ENCODE measurements at regions not wholly inside any gene's neighbourhood (a gene's known extent, or its start where the extent isn't known, plus 50 kb on each side); places are given as distances from the start of the nearest gene placed in this dataset.

DNA sequence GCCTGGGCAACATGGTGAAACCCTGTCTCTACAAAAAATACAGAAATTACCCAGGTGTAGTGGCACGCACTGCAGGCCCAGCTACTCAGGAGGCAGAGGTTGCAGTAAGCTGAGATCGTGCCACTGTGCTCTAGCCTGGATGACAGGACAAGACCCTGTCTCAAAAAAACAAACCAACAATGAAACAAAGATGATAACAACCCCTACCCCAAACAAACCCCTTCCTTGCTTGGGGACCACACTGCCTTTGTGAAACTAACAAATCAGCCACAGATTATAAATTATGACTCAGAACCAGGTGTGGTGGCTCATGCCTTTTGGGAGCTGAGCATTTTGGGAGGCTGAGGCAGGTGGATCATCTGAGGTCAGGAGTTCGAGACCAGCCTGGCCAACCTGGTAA, 75.3 kb upstream of the RPH3AL start:
- Histone ChIP-seq H3K4me3 (replicated peaks in 1 of 3; ENCODE audit: insufficient read depth in 1 of 3, low read depth in 1 of 3, low read length in 3 of 3) (no peak overlapping the region), H3K79me2 (ENCODE audit: control insufficient read depth, insufficient read depth, low read length) (no peaks in the 10 kb centered on the region), H3K27me3 (ENCODE audit: control insufficient read depth in 2 of 2, insufficient read depth in 2 of 2, low read length in 2 of 2) (no peaks in the 10 kb centered on the region), H3K9ac (replicated peaks; ENCODE audit: extremely low read depth, insufficient read depth, low read length) (no peak overlapping the region), H4K20me1 (replicated peaks; ENCODE audit: control insufficient read depth, extremely low read depth, insufficient read depth, low read length) (no peaks in the 10 kb centered on the region), H2AFZ (ENCODE audit: low read depth, low read length) (no peak overlapping the region), H3K4me1 (ENCODE audit: control insufficient read depth, extremely low read depth, insufficient read depth, low read length) (no peaks in the 10 kb centered on the region), H3K27ac (ENCODE audit: insufficient read depth, low read depth, low read length) (no peak overlapping the region), H3K9me3 (replicated peaks; ENCODE audit: control insufficient read depth, insufficient read depth, low read length) (no peaks in the 10 kb centered on the region), H3K36me3 (ENCODE audit: control insufficient read depth in 2 of 2, extremely low read depth in 1 of 2, insufficient read depth in 2 of 2, low read length in 2 of 2) (no peaks in the 10 kb centered on the region), H3K4me2 (ENCODE audit: insufficient read depth, low read length) (no peak overlapping the region), H3K9me1 (replicated peaks; ENCODE audit: control insufficient read depth, extremely low read depth, insufficient read depth, low read length) (no peaks in the 10 kb centered on the region)
- no TSS peak for BruUV-seq (replicated peaks)
- dilution Hi-C loops (cut with MboI; ENCODE audit: extremely low pct_ligation_motif_present, low sequenced_read_pairs) (no loop called here), intact Hi-C loops (cut with micrococcal nuclease) (no loop called here)
- DNase-seq (ENCODE audit: low read depth, low spot score), result no peak
- FAIRE-seq, result no peak
- TF ChIP-seq FOS (IDR thresholded peaks at IDR 0.05; ENCODE audit: borderline replicate concordance, insufficient read depth, low read length) (no peak), POLR2A (IDR thresholded peaks at IDR 0.05; ENCODE audit: low read depth, low read length) (no peak), EZH2 (IDR thresholded peaks at IDR 0.05; ENCODE audit: borderline replicate concordance, low read depth, low read length, severe bottlenecking) (no peak), GATA2 (IDR thresholded peaks at IDR 0.05; ENCODE audit: insufficient read depth, insufficient read length, low read depth, low read length) (no peak), MYC (IDR thresholded peaks at IDR 0.05; ENCODE audit: low read depth, low read length) (no peak), POLR2AphosphoS5 (IDR thresholded peaks at IDR 0.05; ENCODE audit: insufficient read depth, low read depth, low read length) (no peak), JUN (IDR thresholded peaks at IDR 0.05; ENCODE audit: borderline replicate concordance, insufficient read depth, insufficient read length, low read depth) (no peak)
- TF ChIP-seq, protein P1, sequence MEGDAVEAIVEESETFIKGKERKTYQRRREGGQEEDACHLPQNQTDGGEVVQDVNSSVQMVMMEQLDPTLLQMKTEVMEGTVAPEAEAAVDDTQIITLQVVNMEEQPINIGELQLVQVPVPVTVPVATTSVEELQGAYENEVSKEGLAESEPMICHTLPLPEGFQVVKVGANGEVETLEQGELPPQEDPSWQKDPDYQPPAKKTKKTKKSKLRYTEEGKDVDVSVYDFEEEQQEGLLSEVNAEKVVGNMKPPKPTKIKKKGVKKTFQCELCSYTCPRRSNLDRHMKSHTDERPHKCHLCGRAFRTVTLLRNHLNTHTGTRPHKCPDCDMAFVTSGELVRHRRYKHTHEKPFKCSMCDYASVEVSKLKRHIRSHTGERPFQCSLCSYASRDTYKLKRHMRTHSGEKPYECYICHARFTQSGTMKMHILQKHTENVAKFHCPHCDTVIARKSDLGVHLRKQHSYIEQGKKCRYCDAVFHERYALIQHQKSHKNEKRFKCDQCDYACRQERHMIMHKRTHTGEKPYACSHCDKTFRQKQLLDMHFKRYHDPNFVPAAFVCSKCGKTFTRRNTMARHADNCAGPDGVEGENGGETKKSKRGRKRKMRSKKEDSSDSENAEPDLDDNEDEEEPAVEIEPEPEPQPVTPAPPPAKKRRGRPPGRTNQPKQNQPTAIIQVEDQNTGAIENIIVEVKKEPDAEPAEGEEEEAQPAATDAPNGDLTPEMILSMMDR (IDR thresholded peaks at IDR 0.05; ENCODE audit: extremely low read depth in 1 of 2, insufficient read depth in 1 of 2, low read depth in 1 of 2, low read length in 2 of 2), result no peak
- TF ChIP-seq, protein P2, sequence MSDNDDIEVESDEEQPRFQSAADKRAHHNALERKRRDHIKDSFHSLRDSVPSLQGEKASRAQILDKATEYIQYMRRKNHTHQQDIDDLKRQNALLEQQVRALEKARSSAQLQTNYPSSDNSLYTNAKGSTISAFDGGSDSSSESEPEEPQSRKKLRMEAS (IDR thresholded peaks at IDR 0.05; ENCODE audit: insufficient read depth, insufficient read length), result no peak
- POLR2A ChIA-PET, result no interaction called here
- CTCF ChIA-PET, result interaction anchor here (1.4 kb wide), 1 partner anchor 16 kb away, joined by 10 read pairs; no protein-coding TSS in a partner anchor

Data from endothelial cell of umbilical vein (primary cell).